HepG2 (cell line): ENCODE measurements at regions not wholly inside any gene's neighbourhood (a gene's known extent, or its start where the extent isn't known, plus 50 kb on each side); places are given as distances from the start of the nearest gene placed in this dataset.

Experiments used
- ATAC-seq: fragments of 200-7000 bp; cut with Tn5 transposase; 3 replicates; pipeline ENCODE4 v1.9.1; 2020; ENCODE audit warnings: mild to moderate bottlenecking, moderate library complexity
- BruUV-seq: library from RNA; stranded (reverse); fragments of 400-500 nt; replicated peaks from 2 replicates; lab custom pipeline; 2021; lab: Mats Ljungman, UMichigan
- CTCF ChIA-PET: fragments of 300-600 bp; formaldehyde crosslinking; extraction: SDS; loops from one replicate; lab custom pipeline; 2021; ENCODE audit warnings: low total read pairs, inconsistent platforms, low intra/inter-chr PET ratio; lab: Yijun Ruan, JAX
- POLR2A ChIA-PET: fragments of 350-600 bp; sonication (Branson Sonifier 250); formaldehyde crosslinking; loops from one replicate; lab custom pipeline; 2020; ENCODE audit warnings: antibody characterized with exemption, inconsistent platforms; lab: Yijun Ruan, JAX
- DNase-seq: peaks from one replicate; pipeline ENCODE4 v3.0.0-alpha.2; 2015; ENCODE audit warnings: low spot score
- FAIRE-seq: peaks from 3 replicates; lab custom pipeline; 2011; peaks lifted over from hg19 to GRCh38; lab: Jason Lieb, UNC
- H2AFZ ChIP-seq: one replicate; pipeline ENCODE4 v1.6.1; 2011; ENCODE audit warnings: low read length, inconsistent platforms
- H3K27ac ChIP-seq: fragments of 300-600 bp; 3 replicates; pipeline ENCODE4 v1.8.0; 2011; ENCODE audit warnings: mixed run types, mild to moderate bottlenecking, mixed read lengths, low read length, inconsistent platforms; ENCODE audit not compliant: insufficient read depth; ENCODE audit errors: extremely low read length
- H3K27me3 ChIP-seq, 2 experiments: fragments of 200-600 bp in 1 of 2; 2 replicates in 1 of 2; 3 replicates in 1 of 2; pipeline versions ENCODE4 v1.6.0 to v1.8.0; 2011; ENCODE audit warnings: low read length in 2 of 2, mild to moderate bottlenecking in 2 of 2, moderate library complexity in 2 of 2, inconsistent platforms in 1 of 2; ENCODE audit not compliant: insufficient read depth in 2 of 2, control insufficient read depth in 1 of 2
- H3K36me3 ChIP-seq, 2 experiments: fragments of 200-600 bp in 1 of 2; replicated peaks in 1 of 2; 2 replicates in 1 of 2; 3 replicates in 1 of 2; pipeline versions ENCODE4 v1.5.1 to v1.8.0; 2011; ENCODE audit warnings: low read length in 2 of 2, inconsistent platforms in 1 of 2; ENCODE audit not compliant: insufficient read depth in 2 of 2, control insufficient read depth in 1 of 2
- H3K4me1 ChIP-seq: 2 replicates; pipeline ENCODE4 v1.5.1; 2012; ENCODE audit warnings: low read length, inconsistent platforms; ENCODE audit not compliant: insufficient read depth
- H3K4me2 ChIP-seq: 2 replicates; pipeline ENCODE4 v1.6.0; 2011; ENCODE audit warnings: low read depth, low read length, inconsistent platforms
- H3K4me3 ChIP-seq, 3 experiments: fragments of 200-600 bp in 1 of 3; sonication (generic), shearing (Covaris generic) in 1 of 3; replicated peaks in 1 of 3; 2 replicates each; pipeline ENCODE4 v1.5.1; 2011 to 2016; ENCODE audit warnings: low read length in 3 of 3, inconsistent platforms in 2 of 3, low read depth in 2 of 3, mild to moderate bottlenecking in 2 of 3, control low read depth in 1 of 3, mixed read lengths in 1 of 3; ENCODE audit not compliant: insufficient read depth in 1 of 3
- H3K79me2 ChIP-seq: one replicate; pipeline ENCODE4 v1.6.1; 2011; ENCODE audit warnings: low read length, inconsistent platforms; ENCODE audit not compliant: insufficient read depth
- H3K9ac ChIP-seq: 2 replicates; pipeline ENCODE4 v1.6.0; 2011; ENCODE audit warnings: mild to moderate bottlenecking, low read depth, low read length, inconsistent platforms; ENCODE audit not compliant: insufficient read depth
- H3K9me3 ChIP-seq: 2 replicates; pipeline ENCODE4 v1.5.1; 2012; ENCODE audit warnings: mild to moderate bottlenecking, low read length
- H4K20me1 ChIP-seq: 2 replicates; pipeline ENCODE4 v1.6.0; 2011; ENCODE audit warnings: inconsistent platforms, mild to moderate bottlenecking, low read length, moderate library complexity; ENCODE audit not compliant: insufficient read depth
- ARNTL ChIP-seq: sonication (generic); formaldehyde crosslinking; IDR thresholded peaks from 2 replicates; pipeline ENCODE4 v1.4.0; 2020; ENCODE audit warnings: mild to moderate bottlenecking, missing genetic modification reagents
- BCL6 ChIP-seq: IDR thresholded peaks from 2 replicates; pipeline ENCODE4 v1.6.1; 2016; ENCODE audit warnings: missing genetic modification reagents, missing compliant biosample characterization
- CBFB ChIP-seq: sonication (generic); formaldehyde crosslinking; IDR thresholded peaks from 2 replicates; pipeline ENCODE4 v1.4.0; 2020; ENCODE audit warnings: missing genetic modification reagents
- ERF ChIP-seq: IDR thresholded peaks from 2 replicates; pipeline ENCODE4 v1.6.1; 2018; ENCODE audit warnings: missing biosample characterization, missing genetic modification reagents
- HNRNPL ChIP-seq: fragments of 200-400 bp; formaldehyde crosslinking; IDR thresholded peaks from 2 replicates; pipeline ENCODE4 v1.6.1; 2017; ENCODE audit warnings: mild to moderate bottlenecking, low read depth, low read length
- ISX ChIP-seq: sonication (generic); formaldehyde crosslinking; conservative IDR thresholded peaks from 2 replicates; pipeline ENCODE4 v1.5.0; 2020; ENCODE audit warnings: missing genetic modification reagents
- NBN ChIP-seq: fragments of 450-650 bp; conservative IDR thresholded peaks from 2 replicates; pipeline ENCODE4 v1.6.1; 2017
- NFE2L2 ChIP-seq: fragments of 150-350 bp; IDR thresholded peaks from 2 replicates; pipeline ENCODE4 v1.6.1; 2014; ENCODE audit warnings: low read length
- PHF20 ChIP-seq: sonication (generic); formaldehyde crosslinking; IDR thresholded peaks from 2 replicates; pipeline ENCODE4 v1.5.0; 2020; ENCODE audit warnings: mild to moderate bottlenecking, missing genetic modification reagents
- SRSF9 ChIP-seq: fragments of 200-400 bp; formaldehyde crosslinking; IDR thresholded peaks from 2 replicates; pipeline ENCODE4 v1.6.1; 2018; ENCODE audit warnings: borderline replicate concordance, mild to moderate bottlenecking, low read depth, low read length; ENCODE audit not compliant: insufficient read depth, poor library complexity, severe bottlenecking
- ZFP36L2 ChIP-seq: sonication (generic); formaldehyde crosslinking; IDR thresholded peaks from 2 replicates; pipeline ENCODE4 v1.4.0; 2020; ENCODE audit warnings: missing genetic modification reagents
- ZNF142 ChIP-seq: sonication (generic); formaldehyde crosslinking; IDR thresholded peaks from 2 replicates; pipeline ENCODE4 v1.4.0; 2020; ENCODE audit warnings: missing genetic modification reagents
- ZNF207 ChIP-seq: fragments of 450-650 bp; IDR thresholded peaks from 2 replicates; pipeline ENCODE4 v1.6.1; 2016; ENCODE audit warnings: antibody characterized with exemption, borderline replicate concordance
- ZNF556 ChIP-seq: sonication (generic); formaldehyde crosslinking; IDR thresholded peaks from 2 replicates; pipeline ENCODE4 v1.4.0; 2020; ENCODE audit warnings: mild to moderate bottlenecking, missing genetic modification reagents, borderline replicate concordance
- ZNF574 ChIP-seq: sonication (generic); formaldehyde crosslinking; IDR thresholded peaks from 2 replicates; pipeline ENCODE4 v1.4.0; 2020; ENCODE audit warnings: missing genetic modification reagents
- ZNF740 ChIP-seq: sonication (generic); formaldehyde crosslinking; IDR thresholded peaks from 2 replicates; pipeline ENCODE4 v1.4.0; 2020; ENCODE audit warnings: missing genetic modification reagents
- ZSCAN29 ChIP-seq: sonication (generic); formaldehyde crosslinking; conservative IDR thresholded peaks from 2 replicates; pipeline ENCODE4 v1.4.0; 2020; ENCODE audit warnings: mild to moderate bottlenecking, missing genetic modification reagents
- WGBS: methylation state at CpG from one replicate; pipeline ENCODE4 v1.1.6; 2017; ENCODE audit warnings: low lambda C conversion rate; 5-methylcytosine and 5-hydroxymethylcytosine counted together
- in situ Hi-C: cut with HindIII; loops from 2 replicates; pipeline ENCODE4 v1.10.0; 2017; ENCODE audit warnings: low pct_unique_long_range_greater_than_20kb; ENCODE audit not compliant: extremely low pct_ligation_motif_present
- intact Hi-C: fragments of 100-400 bp; cut with micrococcal nuclease; formaldehyde crosslinking; loops from one replicate; pipeline ENCODE4 v1.10.0; 2022; ENCODE audit not compliant: unreplicated experiment
- TF ChIP-seq, protein P1 (sequence below): IDR thresholded peaks from 2 replicates; pipeline ENCODE4 v1.6.1; 2016; ENCODE audit warnings: low read depth, control low read depth

DNA sequence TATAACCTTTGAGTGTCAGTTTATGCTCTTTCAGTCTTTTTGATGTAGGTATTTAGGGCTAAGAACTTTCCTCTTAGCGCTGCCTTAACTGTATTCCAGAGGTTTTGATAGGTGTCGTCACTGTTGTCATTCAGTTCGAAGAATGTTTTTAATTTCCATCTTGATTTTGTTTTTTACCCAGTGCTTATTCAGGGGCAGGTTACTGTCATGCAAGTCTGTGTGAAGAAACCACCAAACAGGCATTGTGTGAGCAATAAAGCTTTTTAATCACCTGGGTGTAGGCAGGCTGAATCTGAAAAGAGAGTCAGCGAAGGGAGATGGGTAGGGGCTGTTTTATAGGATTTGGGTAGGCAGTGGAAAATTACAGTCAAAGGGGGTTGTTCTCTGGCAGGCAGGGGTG, 142.0 kb upstream of the USP9Y start:
- H3K79me2 ChIP-seq: no peaks in the 10 kb centered on the region
- intact Hi-C loops: no loop called here
- BruUV-seq: no TSS peak
- no peak for DNase-seq
- no peak for ATAC-seq
- TF ChIP-seq HNRNPL (no peak), ZFP36L2 (CRISPR knock-in tag) (no peak), CBFB (CRISPR knock-in tag) (no peak), BCL6 (CRISPR knock-in tag) (no peak), ZNF740 (CRISPR knock-in tag) (no peak), ZNF142 (no peak), NFE2L2 (no peak), ARNTL (CRISPR knock-in tag) (no peak), PHF20 (CRISPR knock-in tag) (no peak), ZNF556 (no peak), NBN (no peak), ZNF207 (no peak), ZNF574 (CRISPR knock-in tag) (no peak), ERF (CRISPR knock-in tag) (no peak), ISX (CRISPR knock-in tag) (no peak), ZSCAN29 (no peak), SRSF9 (no peak)
- TF ChIP-seq, protein P1, sequence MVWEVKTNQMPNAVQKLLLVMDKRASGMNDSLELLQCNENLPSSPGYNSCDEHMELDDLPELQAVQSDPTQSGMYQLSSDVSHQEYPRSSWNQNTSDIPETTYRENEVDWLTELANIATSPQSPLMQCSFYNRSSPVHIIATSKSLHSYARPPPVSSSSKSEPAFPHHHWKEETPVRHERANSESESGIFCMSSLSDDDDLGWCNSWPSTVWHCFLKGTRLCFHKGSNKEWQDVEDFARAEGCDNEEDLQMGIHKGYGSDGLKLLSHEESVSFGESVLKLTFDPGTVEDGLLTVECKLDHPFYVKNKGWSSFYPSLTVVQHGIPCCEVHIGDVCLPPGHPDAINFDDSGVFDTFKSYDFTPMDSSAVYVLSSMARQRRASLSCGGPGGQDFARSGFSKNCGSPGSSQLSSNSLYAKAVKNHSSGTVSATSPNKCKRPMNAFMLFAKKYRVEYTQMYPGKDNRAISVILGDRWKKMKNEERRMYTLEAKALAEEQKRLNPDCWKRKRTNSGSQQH (CRISPR knock-in tag): no peak
- in situ Hi-C loops: no loop called here
- no peaks in the 10 kb centered on the region for H3K4me1 ChIP-seq
- H3K9me3 ChIP-seq: no peaks in the 10 kb centered on the region
- ChIA-PET CTCF (no interaction called here), POLR2A (no interaction called here)
- no peak overlapping the region for H3K9ac ChIP-seq
- no peaks in the 10 kb centered on the region for H3K27me3 ChIP-seq
- H3K27ac ChIP-seq: no peak overlapping the region
- WGBS: 36% methylated on average over 4 of the region's 4 CpGs
- H3K4me3 ChIP-seq: no peak overlapping the region
- H3K4me2 ChIP-seq: no peak overlapping the region
- no peak for FAIRE-seq
- no peaks in the 10 kb centered on the region for H3K36me3 ChIP-seq
- no peaks in the 10 kb centered on the region for H4K20me1 ChIP-seq
- H2AFZ ChIP-seq: no peak overlapping the region
